Mammary epithelial cell (primary cell): ENCODE measurements at regions not wholly inside any gene's neighbourhood (a gene's known extent, or its start where the extent isn't known, plus 50 kb on each side); places are given as distances from the start of the nearest gene placed in this dataset.

Source experiments
- EZH2 ChIP-seq: IDR thresholded peaks from 2 replicates; pipeline ENCODE4 v1.6.1; 2012; ENCODE audit warnings: low read length, inconsistent platforms, borderline replicate concordance
- TF ChIP-seq, protein P1 (sequence below), 2 donors: IDR thresholded peaks in 1 of 2; conservative IDR thresholded peaks in 1 of 2; 2 replicates each; pipeline ENCODE4 v1.5.1; 2011 to 2012; ENCODE audit warnings: inconsistent platforms in 2 of 2, low read length in 2 of 2, mild to moderate bottlenecking in 2 of 2, control low read depth in 1 of 2, low read depth in 1 of 2; ENCODE audit not compliant: insufficient read depth in 1 of 2; ENCODE audit errors: extremely low read depth in 1 of 2

GRCh38 chr2:129864719-129865118 lies 114.7 kb upstream of the RAB6C start:
- TF ChIP-seq, protein P1, sequence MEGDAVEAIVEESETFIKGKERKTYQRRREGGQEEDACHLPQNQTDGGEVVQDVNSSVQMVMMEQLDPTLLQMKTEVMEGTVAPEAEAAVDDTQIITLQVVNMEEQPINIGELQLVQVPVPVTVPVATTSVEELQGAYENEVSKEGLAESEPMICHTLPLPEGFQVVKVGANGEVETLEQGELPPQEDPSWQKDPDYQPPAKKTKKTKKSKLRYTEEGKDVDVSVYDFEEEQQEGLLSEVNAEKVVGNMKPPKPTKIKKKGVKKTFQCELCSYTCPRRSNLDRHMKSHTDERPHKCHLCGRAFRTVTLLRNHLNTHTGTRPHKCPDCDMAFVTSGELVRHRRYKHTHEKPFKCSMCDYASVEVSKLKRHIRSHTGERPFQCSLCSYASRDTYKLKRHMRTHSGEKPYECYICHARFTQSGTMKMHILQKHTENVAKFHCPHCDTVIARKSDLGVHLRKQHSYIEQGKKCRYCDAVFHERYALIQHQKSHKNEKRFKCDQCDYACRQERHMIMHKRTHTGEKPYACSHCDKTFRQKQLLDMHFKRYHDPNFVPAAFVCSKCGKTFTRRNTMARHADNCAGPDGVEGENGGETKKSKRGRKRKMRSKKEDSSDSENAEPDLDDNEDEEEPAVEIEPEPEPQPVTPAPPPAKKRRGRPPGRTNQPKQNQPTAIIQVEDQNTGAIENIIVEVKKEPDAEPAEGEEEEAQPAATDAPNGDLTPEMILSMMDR (conservative IDR thresholded peaks at IDR 0.05 in 1 of 2, IDR thresholded peaks at IDR 0.05 in 1 of 2; ENCODE audit: extremely low read depth in 1 of 2, insufficient read depth in 1 of 2, low read depth in 1 of 2, low read length in 2 of 2), result no peak
- no peak for TF ChIP-seq EZH2
